Pancreas (tissue), 10 donors: ENCODE measurements at regions not wholly inside any gene's neighbourhood (a gene's known extent, or its start where the extent isn't known, plus 50 kb on each side); places are given as distances from the start of the nearest gene placed in this dataset.

Source experiments
- ATAC-seq, 4 donors: fragments of 200-7000 bp; cut with Tn5 transposase; one replicate each; pipeline versions ENCODE4 v1.8.0 to v1.9.1; 2020; ENCODE audit warnings: mild to moderate bottlenecking in 4 of 4, moderate library complexity in 4 of 4
- DNase-seq, 6 donors: peaks; one replicate each; pipeline ENCODE4 v3.0.0-alpha.2; 2020
- FAIRE-seq: peaks from 2 replicates; lab custom pipeline; 2012; peaks lifted over from hg19 to GRCh38; lab: Jason Lieb, UNC
- H3K27ac ChIP-seq, 4 donors: fragments of 200-600 bp; sonication (generic); 1 replicate in 3 of 4; 2 replicates in 1 of 4; pipeline versions ENCODE4 v1.5.0 to v1.8.0; 2020
- H3K27me3 ChIP-seq, 4 donors: fragments of 200-600 bp; one replicate each; pipeline ENCODE4 v1.8.0; 2021
- H3K36me3 ChIP-seq, 3 donors: fragments of 200-600 bp; sonication (generic) in 1 of 3; one replicate each; pipeline versions ENCODE4 v1.5.0 to v1.8.0; 2020 to 2021
- H3K4me1 ChIP-seq, 3 donors: fragments of 200-600 bp; one replicate each; pipeline ENCODE4 v1.8.0; 2021
- H3K4me3 ChIP-seq, 4 donors: fragments of 200-600 bp; sonication (generic) in 2 of 4; one replicate each; pipeline versions ENCODE4 v1.5.0 to v1.8.0; 2020 to 2021
- H3K9me3 ChIP-seq, 4 donors: fragments of 200-600 bp; one replicate each; pipeline ENCODE4 v1.8.0; 2021
- CTCF ChIP-seq, 4 donors: fragments of 200-600 bp; sonication (generic) in 3 of 4; IDR thresholded peaks; one replicate each; pipeline versions ENCODE4 v1.5.0 to v1.8.0; 2021; ENCODE audit warnings: antibody characterized with exemption in 4 of 4
- WGBS, 2 donors: extraction: QIAGEN DNeasy Blood & Tissue Kit; methylation state at CpG; one replicate each; pipeline ENCODE4 v1.1.7; 2013; 5-methylcytosine and 5-hydroxymethylcytosine counted together
- intact Hi-C, 3 donors: fragments of 100-400 bp; cut with DNase I; formaldehyde crosslinking; loops; one replicate each; pipeline versions ENCODE4 v1.11.1 to v1.14.2; 2022
- donor health status: healthy with polysubstance abuse.
- donor health status: DM: no; HTN: no; CAD: no; lungs with moderate emphysema.
- donor health status: DM: no; HTN: no; CAD: no.
- donor health status: control.
- donor health status: control.
- donor health status: Bipolar disorder and iron deficiency.
- donor health status: DM: yes; HTN: yes; CAD: no.
- donor health status: DM: no; HTN: no; CAD: no.
- donor health status: DM: no; HTN: no; CAD: no.
- donor health status: DM: yes; HTN: yes; CAD: no.

GRCh38 chr2:66772618-66773017 lies 337.7 kb downstream of the MEIS1 start:
- ATAC-seq (peak; percentile 43 to 88 (median 71)), DNase-seq (no peak), FAIRE-seq (no peak)
- Histone ChIP-seq H3K4me3 (no peak overlapping the region), H3K36me3 (no peaks in the 10 kb centered on the region), H3K4me1 (no peaks in the 10 kb centered on the region), H3K27me3 (no peaks in the 10 kb centered on the region), H3K9me3 (no peaks in the 10 kb centered on the region), H3K27ac (no peak overlapping the region)
- no peak for TF ChIP-seq CTCF (IDR thresholded peaks at IDR 0.05)
- 40 to 52% methylated on average over 1 of the region's 1 CpG for WGBS, 2 donors
- intact Hi-C loops, result no loop called here

- no peak for FAIRE-seq
- peak in 3 of 4 donors; percentile 43 to 55 (median 52) for ATAC-seq
- Histone ChIP-seq H3K36me3 (no peaks in the 10 kb centered on the region), H3K27me3 (no peaks in the 10 kb centered on the region), H3K27ac (no peak overlapping the region), H3K4me1 (no peaks in the 10 kb centered on the region), H3K9me3 (no peaks in the 10 kb centered on the region), H3K4me3 (no peak overlapping the region)
- DNase-seq, result peak in 2 of 6 donors; percentile 6 to 13
- intact Hi-C loops, result no loop called here
- no peak for TF ChIP-seq CTCF (IDR thresholded peaks at IDR 0.05)
- 54 to 58% methylated on average over 4 of the region's 4 CpGs for WGBS, 2 donors
Measured at GRCh38 chr2:66775730-66776422, 341.0 kb downstream of the MEIS1 start.

GRCh38 chr2:66781804-66782203 lies 346.9 kb downstream of the MEIS1 start:
- no peaks in the 10 kb centered on the region for H3K4me1 ChIP-seq
- no peak for TF ChIP-seq CTCF (IDR thresholded peaks at IDR 0.05)
- H3K4me3 ChIP-seq, result no peak overlapping the region
- FAIRE-seq (no peak), ATAC-seq (no peak), DNase-seq (no peak)
- WGBS, 2 donors, result 92 to 95% methylated on average over 4 of the region's 4 CpGs
- H3K27ac ChIP-seq, result no peak overlapping the region
- H3K27me3 ChIP-seq, result no peaks in the 10 kb centered on the region
- intact Hi-C loops, result no loop called here
- no peaks in the 10 kb centered on the region for H3K9me3 ChIP-seq
- H3K36me3 ChIP-seq, result no peaks in the 10 kb centered on the region

- no peak for FAIRE-seq
- TF ChIP-seq CTCF (IDR thresholded peaks at IDR 0.05), result no peak
- DNase-seq, result no peak
- intact Hi-C loops, result no loop called here
- WGBS, 2 donors, result 81 to 84% methylated on average over 7 of the region's 7 CpGs
- Histone ChIP-seq H3K36me3 (no peaks in the 10 kb centered on the region), H3K4me1 (no peaks in the 10 kb centered on the region), H3K4me3 (no peak overlapping the region), H3K9me3 (no peaks in the 10 kb centered on the region), H3K27me3 (no peaks in the 10 kb centered on the region), H3K27ac (no peak overlapping the region)
- ATAC-seq, result no peak
Measured at GRCh38 chr2:66782780-66783361, 347.9 kb downstream of the MEIS1 start.

GRCh38 chr2:66789741-66790140 lies 354.8 kb downstream of the MEIS1 start:
- ATAC-seq, result no peak
- H3K27me3 ChIP-seq, result no peaks in the 10 kb centered on the region
- no peaks in the 10 kb centered on the region for H3K9me3 ChIP-seq
- intact Hi-C loops, result no loop called here
- no peak for DNase-seq
- H3K36me3 ChIP-seq, result no peaks in the 10 kb centered on the region
- H3K27ac ChIP-seq, result no peak overlapping the region
- no peaks in the 10 kb centered on the region for H3K4me1 ChIP-seq
- H3K4me3 ChIP-seq, result no peak overlapping the region
- WGBS, 2 donors, result 93 to 95% methylated on average over 5 of the region's 5 CpGs
- TF ChIP-seq CTCF (IDR thresholded peaks at IDR 0.05), result no peak
- FAIRE-seq, result no peak
